ENCODE measurements at regions not wholly inside any gene's neighbourhood (a gene's known extent, or its start where the extent isn't known, plus 50 kb on each side); places are given as distances from the start of the nearest gene placed in this dataset.

GRCh38 chr10:117638664-117639200 is 96.2 kb downstream of the EMX2 start:
- TF ChIP-seq, protein P1, sequence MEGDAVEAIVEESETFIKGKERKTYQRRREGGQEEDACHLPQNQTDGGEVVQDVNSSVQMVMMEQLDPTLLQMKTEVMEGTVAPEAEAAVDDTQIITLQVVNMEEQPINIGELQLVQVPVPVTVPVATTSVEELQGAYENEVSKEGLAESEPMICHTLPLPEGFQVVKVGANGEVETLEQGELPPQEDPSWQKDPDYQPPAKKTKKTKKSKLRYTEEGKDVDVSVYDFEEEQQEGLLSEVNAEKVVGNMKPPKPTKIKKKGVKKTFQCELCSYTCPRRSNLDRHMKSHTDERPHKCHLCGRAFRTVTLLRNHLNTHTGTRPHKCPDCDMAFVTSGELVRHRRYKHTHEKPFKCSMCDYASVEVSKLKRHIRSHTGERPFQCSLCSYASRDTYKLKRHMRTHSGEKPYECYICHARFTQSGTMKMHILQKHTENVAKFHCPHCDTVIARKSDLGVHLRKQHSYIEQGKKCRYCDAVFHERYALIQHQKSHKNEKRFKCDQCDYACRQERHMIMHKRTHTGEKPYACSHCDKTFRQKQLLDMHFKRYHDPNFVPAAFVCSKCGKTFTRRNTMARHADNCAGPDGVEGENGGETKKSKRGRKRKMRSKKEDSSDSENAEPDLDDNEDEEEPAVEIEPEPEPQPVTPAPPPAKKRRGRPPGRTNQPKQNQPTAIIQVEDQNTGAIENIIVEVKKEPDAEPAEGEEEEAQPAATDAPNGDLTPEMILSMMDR (IDR thresholded peaks at IDR 0.05) = no peak
- TF ChIP-seq EP300 (IDR thresholded peaks at IDR 0.05) (no peak), POLR2A (IDR thresholded peaks at IDR 0.05) (no peak)
